GM12865 (cell line): ENCODE measurements at regions not wholly inside any gene's neighbourhood (a gene's known extent, or its start where the extent isn't known, plus 50 kb on each side); places are given as distances from the start of the nearest gene placed in this dataset.

Experiments used
- DNase-seq: peaks from one replicate; pipeline ENCODE4 v3.0.0; 2010; ENCODE audit warnings: low read depth
- H3K4me3 ChIP-seq: 2 replicates; pipeline ENCODE4 v1.5.1; 2011; ENCODE audit warnings: mild to moderate bottlenecking, low read depth, low read length, control low read depth
- CTCF ChIP-seq: IDR thresholded peaks from 2 replicates; pipeline ENCODE4 v1.5.1; 2011; ENCODE audit warnings: low read length, control low read depth, low read depth, inconsistent platforms; ENCODE audit not compliant: insufficient read depth; ENCODE audit errors: missing control alignments

DNA sequence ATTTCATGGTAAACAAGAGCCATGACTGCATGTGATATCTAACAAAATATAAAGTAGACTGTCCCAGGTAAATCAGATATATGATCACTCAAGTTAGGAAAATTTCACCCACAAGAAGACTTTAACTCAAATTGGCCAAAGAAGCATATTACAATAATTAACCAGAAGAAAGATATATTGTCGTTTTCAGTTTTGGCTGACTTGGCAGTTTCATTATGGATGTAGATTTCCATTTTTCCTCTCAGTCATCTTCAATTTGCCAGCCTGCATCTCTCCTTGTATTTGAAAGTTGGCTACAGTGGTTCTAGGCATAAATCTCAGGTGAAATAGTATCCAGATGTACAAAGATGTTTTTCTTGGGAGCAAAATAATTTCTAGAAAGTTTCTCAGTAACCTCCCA, 761.6 kb downstream of the LRFN5 start:
- DNase-seq: no peak
- H3K4me3 ChIP-seq: no peak overlapping the region
- TF ChIP-seq CTCF: no peak

DNA sequence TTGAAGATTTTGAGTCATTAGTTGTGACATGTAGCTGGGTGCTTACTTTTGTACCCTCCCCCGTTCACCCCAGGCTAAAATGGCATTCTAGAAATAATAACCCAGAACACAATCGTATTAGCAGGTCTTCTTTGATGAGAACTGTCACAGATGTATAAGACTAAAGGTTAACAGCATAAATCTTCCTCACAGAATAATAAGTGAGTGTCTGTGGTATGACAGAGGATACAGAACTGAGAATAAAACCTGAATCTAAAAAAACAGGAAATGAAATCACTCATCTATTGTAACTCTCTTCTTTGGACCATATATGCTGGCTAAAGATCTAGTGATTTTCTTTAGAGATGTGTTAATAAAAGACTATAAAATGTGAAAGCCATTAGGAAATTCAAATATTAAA, 746.6 kb downstream of the LRFN5 start:
- TF ChIP-seq CTCF: no peak
- no peak overlapping the region for H3K4me3 ChIP-seq
- no peak for DNase-seq

GRCh38 chr14:42335918-42336317, 729.2 kb downstream of the LRFN5 start:
- no peak for TF ChIP-seq CTCF
- no peak overlapping the region for H3K4me3 ChIP-seq
- DNase-seq: no peak

DNA sequence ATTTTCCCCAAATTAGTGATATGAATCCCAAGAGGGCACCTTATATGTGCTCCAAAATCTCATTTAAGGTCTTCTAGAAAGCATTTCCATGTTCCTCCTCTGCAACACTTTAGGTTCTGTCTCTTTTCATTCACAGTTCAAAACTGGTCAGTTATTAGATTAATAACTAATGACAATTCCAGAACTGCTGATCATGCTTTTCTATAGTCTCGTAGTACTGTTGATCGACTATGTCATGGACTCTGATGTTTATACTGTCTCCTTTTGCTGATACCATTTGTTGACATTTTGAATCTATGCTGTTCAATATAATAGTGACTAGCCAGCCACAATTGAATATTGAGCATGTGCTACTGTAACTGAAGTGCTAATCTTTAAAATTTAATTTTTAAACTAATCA, 728.3 kb downstream of the LRFN5 start:
- TF ChIP-seq CTCF: no peak
- DNase-seq: no peak
- H3K4me3 ChIP-seq: no peak overlapping the region

DNA sequence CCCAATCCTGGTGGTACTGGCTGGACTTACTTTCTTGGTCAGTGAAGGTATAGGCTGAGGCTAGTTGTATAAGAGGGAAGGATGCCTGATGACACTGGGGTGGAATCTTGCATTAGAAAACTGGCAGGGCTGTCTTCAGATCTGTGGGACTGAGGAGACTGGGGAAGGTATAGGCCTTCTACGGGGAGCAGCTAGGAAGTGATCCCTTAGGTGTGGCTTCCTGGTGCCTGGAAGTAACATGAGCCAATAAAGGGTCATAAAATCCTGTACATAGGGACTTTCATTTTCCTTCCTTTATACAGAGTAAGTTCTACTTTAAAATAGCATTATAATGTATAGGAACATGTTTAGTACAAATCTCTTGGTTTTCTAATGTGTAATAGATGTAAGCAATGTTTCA, 716.8 kb downstream of the LRFN5 start:
- no peak for TF ChIP-seq CTCF
- no peak for DNase-seq
- H3K4me3 ChIP-seq: no peak overlapping the region

DNA sequence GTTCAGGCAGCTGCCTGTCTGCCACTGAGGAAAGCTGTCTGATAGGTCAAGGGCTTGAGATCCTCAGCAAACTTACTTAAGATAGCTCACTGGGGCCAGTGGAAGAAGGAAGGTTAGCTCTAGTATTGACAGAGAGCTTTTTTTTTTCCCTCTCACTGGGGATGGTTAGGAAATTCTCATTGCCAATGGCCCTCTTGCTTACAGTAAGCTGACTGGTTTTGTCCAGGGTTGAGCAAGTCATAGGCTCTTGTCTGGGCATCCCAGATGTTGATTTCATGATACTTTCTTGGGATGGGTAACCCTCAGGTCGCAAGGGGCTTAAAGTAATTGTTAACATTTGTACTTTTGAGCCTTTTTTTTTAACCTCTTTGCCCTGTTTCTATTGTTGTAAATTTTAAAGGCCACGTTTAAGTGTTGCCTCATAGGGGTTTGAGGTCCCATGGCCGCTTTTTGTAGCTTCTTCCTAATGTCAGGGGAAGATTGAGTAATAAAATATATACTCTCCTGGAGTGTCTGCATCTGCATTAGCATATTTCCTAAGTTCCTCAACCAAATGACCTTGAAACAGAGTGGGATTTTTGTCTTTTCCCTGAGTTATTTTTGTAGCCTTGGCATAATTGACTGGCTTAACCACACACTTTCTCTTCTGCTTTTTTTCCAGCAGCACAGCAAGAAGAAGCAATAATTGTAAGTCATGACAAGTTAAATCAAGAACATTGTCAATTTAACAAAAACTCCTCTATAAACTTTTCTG, 716.0 kb downstream of the LRFN5 start:
- no peak for DNase-seq
- TF ChIP-seq CTCF: no peak
- H3K4me3 ChIP-seq: no peak overlapping the region

- no peak overlapping the region for H3K4me3 ChIP-seq
- TF ChIP-seq CTCF: no peak
- DNase-seq: no peak
These were observed 713.3 kb downstream of the LRFN5 start for GRCh38 chr14:42319996-42320395.
